PFSK-1 (cell line): ENCODE measurements at regions not wholly inside any gene's neighbourhood (a gene's known extent, or its start where the extent isn't known, plus 50 kb on each side); places are given as distances from the start of the nearest gene placed in this dataset.

Experiments
- POLR2AphosphoS5 ChIP-seq: IDR thresholded peaks from 2 replicates; pipeline ENCODE4 v1.6.1; 2012; ENCODE audit warnings: low read depth, mild to moderate bottlenecking, control low read depth, low read length, moderate library complexity
- REST ChIP-seq, 2 experiments: IDR thresholded peaks; 2 replicates each; pipeline versions ENCODE4 v1.6.1 to v1.8.0; 2011 to 2012; ENCODE audit warnings: low read depth in 2 of 2, low read length in 2 of 2, control low read depth in 1 of 2, inconsistent platforms in 1 of 2, mild to moderate bottlenecking in 1 of 2, moderate library complexity in 1 of 2; ENCODE audit not compliant: insufficient read depth in 1 of 2
- SIN3A ChIP-seq: IDR thresholded peaks from 2 replicates; pipeline ENCODE4 v1.6.1; 2012; ENCODE audit warnings: mild to moderate bottlenecking, low read length, moderate library complexity, borderline replicate concordance; ENCODE audit not compliant: insufficient read depth
- TAF1 ChIP-seq: IDR thresholded peaks from 2 replicates; pipeline ENCODE4 v1.6.1; 2012; ENCODE audit warnings: low read length, control low read depth, borderline replicate concordance; ENCODE audit not compliant: insufficient read depth

GRCh38 chr4:124459941-124460310 is 252.6 kb downstream of the ANKRD50 start:
- TF ChIP-seq POLR2AphosphoS5 (no peak), REST (IDR thresholded peaks at IDR 0.05; ENCODE audit: insufficient read depth in 1 of 2, low read depth in 2 of 2, low read length in 2 of 2) (no peak), SIN3A (no peak), TAF1 (no peak)
